ENCODE measurements at regions not wholly inside any gene's neighbourhood (a gene's known extent, or its start where the extent isn't known, plus 50 kb on each side); places are given as distances from the start of the nearest gene placed in this dataset.

DNA sequence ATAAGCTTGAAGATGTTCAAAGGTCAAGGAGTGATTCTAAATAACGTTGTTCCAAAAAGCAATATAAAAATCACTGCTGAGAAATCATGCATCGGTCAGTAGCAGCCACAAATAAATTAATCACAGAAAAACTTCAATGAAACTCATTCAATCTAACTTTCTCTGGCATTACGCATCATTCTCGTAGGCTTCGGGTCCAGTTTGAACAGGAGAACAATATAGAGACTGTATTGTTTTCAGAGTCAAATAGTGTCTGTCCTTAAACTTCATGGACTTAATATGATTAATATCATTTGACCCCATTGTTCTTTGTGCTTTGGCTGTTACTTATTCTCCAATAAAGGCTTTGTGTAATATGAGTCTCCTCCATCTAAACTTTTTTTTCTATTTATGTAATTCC is 200.4 kb downstream of the C6orf118 start:
- H3K27ac ChIP-seq (ENCODE audit: low read length), result no peak overlapping the region

DNA sequence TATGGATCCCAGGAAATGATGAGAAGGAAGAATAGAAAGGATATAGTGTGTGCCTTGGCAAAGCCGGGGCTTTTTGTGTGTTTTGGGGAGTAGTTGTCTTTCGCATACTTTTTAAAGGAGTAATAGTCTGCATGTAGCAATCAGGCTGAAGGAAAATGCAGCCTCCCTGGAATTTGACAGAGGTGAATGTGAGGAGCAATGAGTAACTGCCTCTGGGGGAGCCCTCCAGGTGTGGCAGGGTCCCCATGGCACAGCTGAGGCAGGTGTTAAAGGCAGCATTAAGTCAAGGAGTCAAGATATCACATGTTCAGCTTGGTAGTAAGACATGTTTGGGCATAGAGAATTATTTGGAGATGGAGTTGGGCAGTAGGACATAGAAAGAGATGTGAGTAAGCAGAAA is 203.1 kb downstream of the C6orf118 start:
- H3K9me3 ChIP-seq (ENCODE audit: low read length), result no peaks in the 10 kb centered on the region
- no peak overlapping the region for H3K4me3 ChIP-seq (ENCODE audit: low read length)
- no peaks in the 10 kb centered on the region for H4K20me1 ChIP-seq (ENCODE audit: insufficient read depth)
- no peaks in the 10 kb centered on the region for H3F3A ChIP-seq (ENCODE audit: insufficient read depth, low read length, poor library complexity, severe bottlenecking)
- H3K36me3 ChIP-seq (ENCODE audit: insufficient read depth, low read length), result no peaks in the 10 kb centered on the region
- H3K79me2 ChIP-seq (replicated peaks; ENCODE audit: insufficient read depth, low read length), result no peaks in the 10 kb centered on the region
- H3K9me2 ChIP-seq (ENCODE audit: insufficient read depth, low read length), result no peaks in the 10 kb centered on the region
- H3K9ac ChIP-seq (ENCODE audit: low read length), result no peak overlapping the region
- H2AFZ ChIP-seq (ENCODE audit: low read depth, low read length), result no peak overlapping the region
- H3K4me2 ChIP-seq (ENCODE audit: low read length), result no peak overlapping the region
- TF ChIP-seq EZH2 (IDR thresholded peaks at IDR 0.05; ENCODE audit: borderline replicate concordance, insufficient read depth, low read length, poor library complexity, severe bottlenecking) (no peak), TAF1 (IDR thresholded peaks at IDR 0.05; ENCODE audit: low read depth) (no peak)
- TF ChIP-seq, protein P1, sequence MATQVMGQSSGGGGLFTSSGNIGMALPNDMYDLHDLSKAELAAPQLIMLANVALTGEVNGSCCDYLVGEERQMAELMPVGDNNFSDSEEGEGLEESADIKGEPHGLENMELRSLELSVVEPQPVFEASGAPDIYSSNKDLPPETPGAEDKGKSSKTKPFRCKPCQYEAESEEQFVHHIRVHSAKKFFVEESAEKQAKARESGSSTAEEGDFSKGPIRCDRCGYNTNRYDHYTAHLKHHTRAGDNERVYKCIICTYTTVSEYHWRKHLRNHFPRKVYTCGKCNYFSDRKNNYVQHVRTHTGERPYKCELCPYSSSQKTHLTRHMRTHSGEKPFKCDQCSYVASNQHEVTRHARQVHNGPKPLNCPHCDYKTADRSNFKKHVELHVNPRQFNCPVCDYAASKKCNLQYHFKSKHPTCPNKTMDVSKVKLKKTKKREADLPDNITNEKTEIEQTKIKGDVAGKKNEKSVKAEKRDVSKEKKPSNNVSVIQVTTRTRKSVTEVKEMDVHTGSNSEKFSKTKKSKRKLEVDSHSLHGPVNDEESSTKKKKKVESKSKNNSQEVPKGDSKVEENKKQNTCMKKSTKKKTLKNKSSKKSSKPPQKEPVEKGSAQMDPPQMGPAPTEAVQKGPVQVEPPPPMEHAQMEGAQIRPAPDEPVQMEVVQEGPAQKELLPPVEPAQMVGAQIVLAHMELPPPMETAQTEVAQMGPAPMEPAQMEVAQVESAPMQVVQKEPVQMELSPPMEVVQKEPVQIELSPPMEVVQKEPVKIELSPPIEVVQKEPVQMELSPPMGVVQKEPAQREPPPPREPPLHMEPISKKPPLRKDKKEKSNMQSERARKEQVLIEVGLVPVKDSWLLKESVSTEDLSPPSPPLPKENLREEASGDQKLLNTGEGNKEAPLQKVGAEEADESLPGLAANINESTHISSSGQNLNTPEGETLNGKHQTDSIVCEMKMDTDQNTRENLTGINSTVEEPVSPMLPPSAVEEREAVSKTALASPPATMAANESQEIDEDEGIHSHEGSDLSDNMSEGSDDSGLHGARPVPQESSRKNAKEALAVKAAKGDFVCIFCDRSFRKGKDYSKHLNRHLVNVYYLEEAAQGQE (IDR thresholded peaks at IDR 0.05; ENCODE audit: borderline replicate concordance), result no peak
- H3K27me3 ChIP-seq (ENCODE audit: insufficient read depth, low read depth, low read length), result no peaks in the 10 kb centered on the region
- H3K27ac ChIP-seq (ENCODE audit: low read length), result no peak overlapping the region

More for the DNA sequence above, 200.4 kb downstream of the C6orf118 start:
- no peak overlapping the region for H3K4me3 ChIP-seq (ENCODE audit: low read length)
- no peaks in the 10 kb centered on the region for H3K9me3 ChIP-seq (ENCODE audit: low read length)
- no peaks in the 10 kb centered on the region for H3K27me3 ChIP-seq (ENCODE audit: insufficient read depth, low read depth, low read length)
- H3K9ac ChIP-seq (ENCODE audit: low read length), result no peak overlapping the region
- H4K20me1 ChIP-seq (ENCODE audit: insufficient read depth), result no peaks in the 10 kb centered on the region
- TF ChIP-seq RAD21 (conservative IDR thresholded peaks at IDR 0.05) (no peak), EZH2 (IDR thresholded peaks at IDR 0.05; ENCODE audit: borderline replicate concordance, insufficient read depth, low read length, poor library complexity, severe bottlenecking) (no peak), SMC3 (conservative IDR thresholded peaks at IDR 0.05; ENCODE audit: poor library complexity) (no peak), POLR2AphosphoS5 (IDR thresholded peaks at IDR 0.05) (no peak), TAF1 (IDR thresholded peaks at IDR 0.05; ENCODE audit: low read depth) (no peak), MXI1 (conservative IDR thresholded peaks at IDR 0.05; ENCODE audit: poor library complexity, severe bottlenecking) (no peak), EP300 (conservative IDR thresholded peaks at IDR 0.05; ENCODE audit: poor library complexity, severe bottlenecking) (no peak)
- TF ChIP-seq, protein P1 (IDR thresholded peaks at IDR 0.05; ENCODE audit: borderline replicate concordance), result no peak
- TF ChIP-seq, protein P2, sequence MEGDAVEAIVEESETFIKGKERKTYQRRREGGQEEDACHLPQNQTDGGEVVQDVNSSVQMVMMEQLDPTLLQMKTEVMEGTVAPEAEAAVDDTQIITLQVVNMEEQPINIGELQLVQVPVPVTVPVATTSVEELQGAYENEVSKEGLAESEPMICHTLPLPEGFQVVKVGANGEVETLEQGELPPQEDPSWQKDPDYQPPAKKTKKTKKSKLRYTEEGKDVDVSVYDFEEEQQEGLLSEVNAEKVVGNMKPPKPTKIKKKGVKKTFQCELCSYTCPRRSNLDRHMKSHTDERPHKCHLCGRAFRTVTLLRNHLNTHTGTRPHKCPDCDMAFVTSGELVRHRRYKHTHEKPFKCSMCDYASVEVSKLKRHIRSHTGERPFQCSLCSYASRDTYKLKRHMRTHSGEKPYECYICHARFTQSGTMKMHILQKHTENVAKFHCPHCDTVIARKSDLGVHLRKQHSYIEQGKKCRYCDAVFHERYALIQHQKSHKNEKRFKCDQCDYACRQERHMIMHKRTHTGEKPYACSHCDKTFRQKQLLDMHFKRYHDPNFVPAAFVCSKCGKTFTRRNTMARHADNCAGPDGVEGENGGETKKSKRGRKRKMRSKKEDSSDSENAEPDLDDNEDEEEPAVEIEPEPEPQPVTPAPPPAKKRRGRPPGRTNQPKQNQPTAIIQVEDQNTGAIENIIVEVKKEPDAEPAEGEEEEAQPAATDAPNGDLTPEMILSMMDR (IDR thresholded peaks at IDR 0.05; ENCODE audit: poor library complexity, severe bottlenecking), result no peak
- H3K4me2 ChIP-seq (ENCODE audit: low read length), result no peak overlapping the region
- no peaks in the 10 kb centered on the region for H3K79me2 ChIP-seq (replicated peaks; ENCODE audit: insufficient read depth, low read length)
- H2AFZ ChIP-seq (ENCODE audit: low read depth, low read length), result no peak overlapping the region
- H3K36me3 ChIP-seq (ENCODE audit: insufficient read depth, low read length), result no peaks in the 10 kb centered on the region
- H3K9me2 ChIP-seq (ENCODE audit: insufficient read depth, low read length), result no peaks in the 10 kb centered on the region
- no peaks in the 10 kb centered on the region for H3F3A ChIP-seq (ENCODE audit: insufficient read depth, low read length, poor library complexity, severe bottlenecking)

Measured in neural cell (in vitro differentiated cells).